AG04449 (cell line): ENCODE measurements at regions not wholly inside any gene's neighbourhood (a gene's known extent, or its start where the extent isn't known, plus 50 kb on each side); places are given as distances from the start of the nearest gene placed in this dataset.

Experiments used
- CTCF ChIA-PET: fragments of 350-600 bp; formaldehyde crosslinking; extraction: SDS; loops from one replicate; lab custom pipeline; 2021; ENCODE audit warnings: antibody characterized with exemption; lab: Yijun Ruan, JAX
- POLR2A ChIA-PET: fragments of 400-600, 350-600 bp; formaldehyde crosslinking; extraction: SDS; loops from one replicate; lab custom pipeline; 2020; ENCODE audit warnings: antibody characterized with exemption, inconsistent platforms; lab: Yijun Ruan, JAX
- DNase-seq: peaks from one replicate; pipeline ENCODE4 v3.0.0-alpha.2; 2010; ENCODE audit warnings: low read depth, low spot score
- H3K4me3 ChIP-seq: 2 replicates; pipeline ENCODE4 v1.5.1; 2011; ENCODE audit warnings: low read depth, mild to moderate bottlenecking, control low read depth, low read length
- CTCF ChIP-seq: IDR thresholded peaks from one replicate; pipeline ENCODE4 v1.5.1; 2011; ENCODE audit warnings: mild to moderate bottlenecking, moderate library complexity, low read length, control low read depth, inconsistent platforms; ENCODE audit not compliant: insufficient read depth; ENCODE audit errors: missing control alignments

- ChIA-PET CTCF (no interaction called here), POLR2A (no interaction called here)
- no peak for DNase-seq
- H3K4me3 ChIP-seq, result no peak overlapping the region
- no peak for TF ChIP-seq CTCF
These were observed 293.9 kb upstream of the DCC start for GRCh38 chr18:52045946-52046675.

GRCh38 chr18:52046842-52047241 lies 293.2 kb upstream of the DCC start:
- no peak for TF ChIP-seq CTCF
- ChIA-PET POLR2A (no interaction called here), CTCF (no interaction called here)
- no peak for DNase-seq
- no peak overlapping the region for H3K4me3 ChIP-seq

GRCh38 chr18:52054324-52054723 lies 285.7 kb upstream of the DCC start:
- no peak for DNase-seq
- no peak for TF ChIP-seq CTCF
- CTCF ChIA-PET, result no interaction called here
- no peak overlapping the region for H3K4me3 ChIP-seq
- POLR2A ChIA-PET, result no interaction called here

- ChIA-PET POLR2A (no interaction called here), CTCF (no interaction called here)
- TF ChIP-seq CTCF, result no peak
- no peak for DNase-seq
- no peak overlapping the region for H3K4me3 ChIP-seq
These were observed 279.2 kb upstream of the DCC start for GRCh38 chr18:52060607-52061304.

- TF ChIP-seq CTCF, result no peak
- no peak overlapping the region for H3K4me3 ChIP-seq
- no peak for DNase-seq
- CTCF ChIA-PET, result no interaction called here
- POLR2A ChIA-PET, result no interaction called here
These were observed 276.1 kb upstream of the DCC start for GRCh38 chr18:52063923-52064322.

- H3K4me3 ChIP-seq, result no peak overlapping the region
- ChIA-PET POLR2A (no interaction called here), CTCF (no interaction called here)
- DNase-seq, result no peak
- TF ChIP-seq CTCF, result no peak
These were observed 270.8 kb upstream of the DCC start for GRCh38 chr18:52069201-52069600.
